ENCODE measurements at regions not wholly inside any gene's neighbourhood (a gene's known extent, or its start where the extent isn't known, plus 50 kb on each side); places are given as distances from the start of the nearest gene placed in this dataset.

- TF ChIP-seq YY1 (IDR thresholded peaks at IDR 0.05; ENCODE audit: insufficient read depth, insufficient read length) (no peak), ZNF274 (IDR thresholded peaks at IDR 0.05; ENCODE audit: low read depth, low read length) (no peak), SUZ12 (IDR thresholded peaks at IDR 0.05; ENCODE audit: extremely low read depth, insufficient read depth, insufficient read length) (no peak)
Observed at GRCh38 chr5:84725946-84726570, 341.4 kb upstream of the EDIL3 start.
